SK-N-SH treated with all-trans-retinoic acid at 6 μM for 48 hours (cell line): ENCODE measurements at regions not wholly inside any gene's neighbourhood (a gene's known extent, or its start where the extent isn't known, plus 50 kb on each side); places are given as distances from the start of the nearest gene placed in this dataset.

Experiments
- ATAC-seq: fragments of 200-7000 bp; cut with Tn5 transposase; 3 replicates; pipeline ENCODE4 v1.9.1; 2020; ENCODE audit warnings: mild to moderate bottlenecking, moderate library complexity
- ARNTL ChIP-seq: fragments of 450-650 bp; formaldehyde crosslinking; IDR thresholded peaks from 2 replicates; pipeline ENCODE4 v1.5.0; 2020; ENCODE audit warnings: low read depth, mild to moderate bottlenecking, moderate library complexity, borderline replicate concordance
- BACH2 ChIP-seq: fragments of 250-450 bp; sonication (Bioruptor Pico); IDR thresholded peaks from 2 replicates; pipeline ENCODE4 v1.9.0; 2021; ENCODE audit warnings: mild to moderate bottlenecking, borderline replicate concordance
- CSDC2 ChIP-seq: fragments of 250-450 bp; sonication (Bioruptor Pico); IDR thresholded peaks from 2 replicates; pipeline ENCODE4 v1.5.0; 2020; ENCODE audit warnings: mild to moderate bottlenecking, moderate library complexity
- CSRNP3 ChIP-seq: fragments of 250-450 bp; sonication (Bioruptor Pico); IDR thresholded peaks from 2 replicates; pipeline ENCODE4 v1.5.1; 2021; ENCODE audit warnings: mild to moderate bottlenecking, moderate library complexity
- ESRRG ChIP-seq: fragments of 250-450 bp; sonication (Bioruptor Pico); IDR thresholded peaks from 2 replicates; pipeline ENCODE4 v1.6.1; 2021; ENCODE audit warnings: mild to moderate bottlenecking
- GLIS3 ChIP-seq: fragments of 250-450 bp; sonication (Bioruptor Pico); IDR thresholded peaks from 2 replicates; pipeline ENCODE4 v1.5.0; 2020; ENCODE audit warnings: mild to moderate bottlenecking, moderate library complexity
- ISL1 ChIP-seq: fragments of 250-450 bp; sonication (Bioruptor Pico); IDR thresholded peaks from 2 replicates; pipeline ENCODE4 v2.1.2; 2022; ENCODE audit warnings: mild to moderate bottlenecking, moderate library complexity
- OSR1 ChIP-seq: fragments of 250-450 bp; sonication (Bioruptor Pico); IDR thresholded peaks from 2 replicates; pipeline ENCODE4 v1.8.0; 2022; ENCODE audit warnings: moderate library complexity, mild to moderate bottlenecking, inconsistent platforms
- PATZ1 ChIP-seq: fragments of 250-450 bp; sonication (Bioruptor Pico); IDR thresholded peaks from 2 replicates; pipeline ENCODE4 v1.8.0; 2020; ENCODE audit warnings: mild to moderate bottlenecking, moderate library complexity, borderline replicate concordance
- POU6F1 ChIP-seq: fragments of 250-450 bp; sonication (Bioruptor Pico); IDR thresholded peaks from 2 replicates; pipeline ENCODE4 v1.8.0; 2021; ENCODE audit warnings: low read depth, mild to moderate bottlenecking, moderate library complexity, borderline replicate concordance
- PPARA ChIP-seq: fragments of 250-450 bp; sonication (Bioruptor Pico); IDR thresholded peaks from 2 replicates; pipeline ENCODE4 v1.5.0; 2020; ENCODE audit warnings: mild to moderate bottlenecking, borderline replicate concordance
- SNAI2 ChIP-seq: fragments of 250-450 bp; sonication (Bioruptor Pico); IDR thresholded peaks from 2 replicates; pipeline ENCODE4 v1.5.0; 2020; ENCODE audit warnings: mild to moderate bottlenecking, moderate library complexity
- TCF4 ChIP-seq: fragments of 250-450 bp; sonication (Bioruptor Pico); IDR thresholded peaks from 2 replicates; pipeline ENCODE4 v1.8.0; 2021; ENCODE audit warnings: mild to moderate bottlenecking, moderate library complexity, borderline replicate concordance
- TOX ChIP-seq: fragments of 250-450 bp; sonication (Bioruptor Pico); IDR thresholded peaks from 2 replicates; pipeline ENCODE4 v1.8.0; 2021; ENCODE audit warnings: mild to moderate bottlenecking, moderate library complexity, borderline replicate concordance
- ZC3H10 ChIP-seq: fragments of 250-450 bp; sonication (Bioruptor Pico); IDR thresholded peaks from 2 replicates; pipeline ENCODE4 v1.5.1; 2021; ENCODE audit warnings: mild to moderate bottlenecking, moderate library complexity
- ZFP3 ChIP-seq: fragments of 250-450 bp; sonication (Bioruptor Pico); IDR thresholded peaks from 2 replicates; pipeline ENCODE4 v1.5.0; 2020; ENCODE audit warnings: mild to moderate bottlenecking, moderate library complexity
- ZNF70 ChIP-seq: fragments of 450-650 bp; formaldehyde crosslinking; IDR thresholded peaks from 2 replicates; pipeline ENCODE4 v1.5.0; 2020; ENCODE audit warnings: mild to moderate bottlenecking, moderate library complexity
- ZNF8 ChIP-seq: fragments of 450-650 bp; formaldehyde crosslinking; IDR thresholded peaks from 2 replicates; pipeline ENCODE4 v1.5.0; 2020; ENCODE audit warnings: mild to moderate bottlenecking, moderate library complexity
- TF ChIP-seq, protein P1 (sequence below): fragments of 250-450 bp; sonication (Bioruptor Pico); IDR thresholded peaks from 2 replicates; pipeline ENCODE4 v1.5.1; 2020; ENCODE audit warnings: low read depth, mild to moderate bottlenecking, moderate library complexity

- TF ChIP-seq, protein P1, sequence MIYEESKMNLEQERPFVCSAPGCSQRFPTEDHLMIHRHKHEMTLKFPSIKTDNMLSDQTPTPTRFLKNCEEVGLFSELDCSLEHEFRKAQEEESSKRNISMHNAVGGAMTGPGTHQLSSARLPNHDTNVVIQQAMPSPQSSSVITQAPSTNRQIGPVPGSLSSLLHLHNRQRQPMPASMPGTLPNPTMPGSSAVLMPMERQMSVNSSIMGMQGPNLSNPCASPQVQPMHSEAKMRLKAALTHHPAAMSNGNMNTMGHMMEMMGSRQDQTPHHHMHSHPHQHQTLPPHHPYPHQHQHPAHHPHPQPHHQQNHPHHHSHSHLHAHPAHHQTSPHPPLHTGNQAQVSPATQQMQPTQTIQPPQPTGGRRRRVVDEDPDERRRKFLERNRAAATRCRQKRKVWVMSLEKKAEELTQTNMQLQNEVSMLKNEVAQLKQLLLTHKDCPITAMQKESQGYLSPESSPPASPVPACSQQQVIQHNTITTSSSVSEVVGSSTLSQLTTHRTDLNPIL (CRISPR knock-in tag) = no peak
- no peak for TF ChIP-seq ESRRG
- TF ChIP-seq ISL1 = no peak
- TF ChIP-seq PATZ1 (CRISPR knock-in tag) = no peak
- TF ChIP-seq ARNTL (CRISPR knock-in tag) = no peak
Observed at GRCh38 chr6:93017626-93018025, 401.7 kb downstream of the EPHA7 start (continued).

DNA sequence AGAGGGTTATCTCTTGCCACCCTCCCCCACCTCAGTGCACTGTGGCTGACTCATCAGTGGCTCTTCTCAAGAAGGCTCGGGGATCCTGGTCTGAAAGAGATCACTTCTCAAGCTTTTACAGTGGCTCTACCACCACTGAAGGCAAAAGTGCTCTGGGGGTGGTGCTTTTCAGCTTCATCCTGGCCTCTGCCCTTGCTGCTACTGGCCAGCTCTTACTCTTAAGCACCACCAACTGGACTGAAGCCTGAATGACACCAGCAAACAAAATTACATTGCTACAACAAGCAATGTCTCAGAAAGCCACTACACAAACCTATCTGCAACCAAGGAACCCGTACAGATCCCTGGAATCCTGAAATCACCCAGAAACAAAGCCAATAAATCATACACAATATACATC, 402.1 kb downstream of the EPHA7 start:
- no peak for ATAC-seq
- TF ChIP-seq SNAI2 (no peak), ZFP3 (no peak), ZNF8 (CRISPR knock-in tag) (no peak), PATZ1 (CRISPR knock-in tag) (no peak), ZC3H10 (no peak), OSR1 (no peak), BACH2 (no peak)

GRCh38 chr6:93013054-93013453, 406.3 kb downstream of the EPHA7 start:
- no peak for ATAC-seq
- TF ChIP-seq ZC3H10 = no peak
- no peak for TF ChIP-seq CSDC2 (CRISPR knock-in tag)
- TF ChIP-seq BACH2 = no peak
- no peak for TF ChIP-seq GLIS3 (CRISPR knock-in tag)

- ATAC-seq = no peak
- TF ChIP-seq BACH2 = no peak
- no peak for TF ChIP-seq ZNF70 (CRISPR knock-in tag)
- no peak for TF ChIP-seq PPARA (CRISPR knock-in tag)
- TF ChIP-seq TOX (CRISPR knock-in tag) = no peak
- no peak for TF ChIP-seq PATZ1 (CRISPR knock-in tag)
- TF ChIP-seq ISL1 = no peak
- no peak for TF ChIP-seq GLIS3 (CRISPR knock-in tag)
- no peak for TF ChIP-seq CSDC2 (CRISPR knock-in tag)
- no peak for TF ChIP-seq ESRRG
- TF ChIP-seq ZFP3 = no peak
- TF ChIP-seq POU6F1 (CRISPR knock-in tag) = no peak
- TF ChIP-seq TCF4 (CRISPR knock-in tag) = no peak
Observed at GRCh38 chr6:93008375-93008774, 411.0 kb downstream of the EPHA7 start.

DNA sequence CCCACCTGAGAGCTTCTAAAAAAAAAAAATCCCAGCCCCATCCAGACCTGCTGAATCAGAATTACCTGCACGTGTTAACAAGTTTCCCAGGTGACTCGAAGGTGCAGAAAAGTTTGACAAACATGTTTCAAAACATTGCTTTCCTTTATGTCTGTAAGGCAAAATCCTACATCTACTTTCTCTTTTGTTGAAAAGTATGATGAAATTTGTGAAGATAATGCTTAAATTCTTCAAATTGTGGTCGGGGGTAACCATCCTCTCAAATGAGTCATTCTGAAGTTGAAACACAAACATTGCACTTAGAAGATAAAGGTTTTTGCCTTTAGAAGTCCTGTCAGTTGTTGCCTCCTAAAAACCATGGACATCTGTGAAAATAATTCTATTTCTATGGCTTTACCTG, 429.7 kb downstream of the EPHA7 start:
- TF ChIP-seq CSDC2 (CRISPR knock-in tag) = no peak
- no peak for TF ChIP-seq ZC3H10
- TF ChIP-seq BACH2 = no peak
- TF ChIP-seq CSRNP3 = no peak
- no peak for ATAC-seq
